Keratinocyte (primary cell): ENCODE measurements at regions not wholly inside any gene's neighbourhood (a gene's known extent, or its start where the extent isn't known, plus 50 kb on each side); places are given as distances from the start of the nearest gene placed in this dataset.
"Not testable (repeated sequence)": the region's sequence is repeated elsewhere in the genome, so short reads cannot be mapped to it uniquely, and the experiment has no call there.

Source experiments
- DNase-seq: peaks from one replicate; pipeline ENCODE4 v3.0.0-alpha.2; 2011; ENCODE audit warnings: low read depth, missing footprints, low spot score
- FAIRE-seq: peaks from 2 replicates; lab custom pipeline; 2011; peaks lifted over from hg19 to GRCh38; lab: Jason Lieb, UNC
- H2AFZ ChIP-seq: 2 replicates; pipeline ENCODE4 v1.6.0; 2012; ENCODE audit warnings: low read length, control low read depth, inconsistent platforms; ENCODE audit not compliant: control insufficient read depth
- H3K27ac ChIP-seq: 2 replicates; pipeline ENCODE4 v1.5.1; 2011; ENCODE audit warnings: low read length; ENCODE audit not compliant: control insufficient read depth, insufficient read depth
- H3K27me3 ChIP-seq: 3 replicates; pipeline ENCODE4 v1.6.0; 2011; ENCODE audit warnings: low read length; ENCODE audit not compliant: control insufficient read depth, insufficient read depth; ENCODE audit errors: extremely low read depth
- H3K36me3 ChIP-seq, 2 experiments: 2 replicates in 1 of 2; 3 replicates in 1 of 2; pipeline ENCODE4 v1.5.1; 2011; ENCODE audit warnings: low read length in 2 of 2, mild to moderate bottlenecking in 1 of 2; ENCODE audit not compliant: control insufficient read depth in 2 of 2, insufficient read depth in 2 of 2; ENCODE audit errors: extremely low read depth in 1 of 2
- H3K4me1 ChIP-seq: 3 replicates; pipeline ENCODE4 v1.5.1; 2011; ENCODE audit warnings: low read length; ENCODE audit not compliant: control insufficient read depth, insufficient read depth; ENCODE audit errors: extremely low read depth
- H3K4me2 ChIP-seq: 3 replicates; pipeline ENCODE4 v1.6.0; 2011; ENCODE audit warnings: low read depth, low read length; ENCODE audit not compliant: control insufficient read depth, insufficient read depth; ENCODE audit errors: extremely low read depth
- H3K4me3 ChIP-seq, 3 experiments: fragments of 200-600 bp in 1 of 3; sonication (generic) in 1 of 3; 2 replicates in 2 of 3; 3 replicates in 1 of 3; pipeline ENCODE4 v1.5.1; 2011 to 2016; ENCODE audit warnings: low read length in 3 of 3, mild to moderate bottlenecking in 3 of 3, control low read depth in 2 of 3, inconsistent platforms in 1 of 3, low read depth in 1 of 3, mixed read lengths in 1 of 3, mixed run types in 1 of 3, moderate library complexity in 1 of 3; ENCODE audit not compliant: control insufficient read depth in 2 of 3, insufficient read depth in 2 of 3; ENCODE audit errors: extremely low read depth in 1 of 3
- H3K79me2 ChIP-seq: 2 replicates; pipeline ENCODE4 v1.6.0; 2012; ENCODE audit warnings: low read length; ENCODE audit not compliant: control insufficient read depth, insufficient read depth
- H3K9ac ChIP-seq: 3 replicates; pipeline ENCODE4 v1.6.0; 2011; ENCODE audit warnings: low read length; ENCODE audit not compliant: control insufficient read depth, insufficient read depth; ENCODE audit errors: extremely low read depth
- H3K9me1 ChIP-seq: 3 replicates; pipeline ENCODE4 v1.6.0; 2011; ENCODE audit warnings: low read length; ENCODE audit not compliant: control insufficient read depth, insufficient read depth; ENCODE audit errors: extremely low read depth
- H3K9me3 ChIP-seq: 2 replicates; pipeline ENCODE4 v1.5.1; 2012; ENCODE audit warnings: low read depth, low read length; ENCODE audit not compliant: control insufficient read depth
- H4K20me1 ChIP-seq: 3 replicates; pipeline ENCODE4 v1.6.0; 2011; ENCODE audit warnings: low read length; ENCODE audit not compliant: control insufficient read depth, insufficient read depth; ENCODE audit errors: extremely low read depth
- CTCF ChIP-seq, 3 experiments: IDR thresholded peaks in 1 of 3; conservative IDR thresholded peaks in 1 of 3; optimal IDR thresholded peaks in 1 of 3; 2 replicates in 2 of 3; 3 replicates in 1 of 3; pipeline versions ENCODE3 to v1.5.1; 2011; ENCODE audit warnings: low read length in 3 of 3, mild to moderate bottlenecking in 3 of 3, moderate library complexity in 2 of 3, control low read depth in 1 of 3, inconsistent platforms in 1 of 3; ENCODE audit not compliant: insufficient read depth in 2 of 3; ENCODE audit errors: extremely low read depth in 1 of 3
- EZH2 ChIP-seq: IDR thresholded peaks from one replicate; pipeline ENCODE4 v1.6.1; 2012; ENCODE audit warnings: inconsistent platforms, mild to moderate bottlenecking, low read length, moderate library complexity
- dilution Hi-C: fragments of 300-500 bp; cut with MboI; formaldehyde crosslinking; loops from one replicate; pipeline ENCODE4 v1.7.0; 2020; ENCODE audit warnings: low sequenced_read_pairs; ENCODE audit not compliant: extremely low pct_ligation_motif_present

- no peak overlapping the region for H3K27ac ChIP-seq
- DNase-seq (no peak), FAIRE-seq (no peak)
- H3K9me1 ChIP-seq = no peaks in the 10 kb centered on the region
- H4K20me1 ChIP-seq = no peaks in the 10 kb centered on the region
- no peak overlapping the region for H3K9ac ChIP-seq
- H3K36me3 ChIP-seq = no peaks in the 10 kb centered on the region
- no peaks in the 10 kb centered on the region for H3K27me3 ChIP-seq
- no peaks in the 10 kb centered on the region for H3K4me1 ChIP-seq
- H3K4me2 ChIP-seq = no peak overlapping the region
- no peak overlapping the region for H2AFZ ChIP-seq
- no peaks in the 10 kb centered on the region for H3K79me2 ChIP-seq
- no peak overlapping the region for H3K4me3 ChIP-seq
- TF ChIP-seq CTCF (optimal IDR thresholded peaks at IDR 0.05 in 1 of 3, IDR thresholded peaks at IDR 0.05 in 1 of 3, conservative IDR thresholded peaks at IDR 0.05 in 1 of 3; ENCODE audit: extremely low read depth in 1 of 3, insufficient read depth in 2 of 3, low read length in 3 of 3) (no peak), EZH2 (no peak)
- dilution Hi-C loops = no loop called here
- peaks cover 3% of the 10 kb centered on the region for H3K9me3 ChIP-seq
These were observed 721.9 kb downstream of the METTL4 start for GRCh38 chr18:1849386-1849785.

DNA sequence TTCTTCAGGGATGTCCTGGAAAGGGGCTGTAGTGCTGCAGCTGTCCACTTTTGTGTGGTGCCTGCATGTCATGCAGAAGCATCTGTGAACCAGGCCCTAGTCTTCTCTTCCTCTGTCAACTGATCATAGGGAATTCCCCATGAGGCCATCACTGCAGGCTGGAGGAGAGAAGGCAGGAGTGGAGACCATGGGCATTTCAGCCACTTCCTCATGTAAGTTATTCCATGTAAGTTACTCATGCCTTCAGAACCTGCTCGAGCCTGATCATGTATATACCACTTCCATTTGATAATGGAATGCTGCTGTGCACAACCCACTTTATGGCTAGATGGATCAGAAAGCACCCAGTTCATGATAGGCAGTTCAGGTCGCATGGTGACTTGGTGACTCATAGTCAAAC, 714.0 kb downstream of the METTL4 start:
- H4K20me1 ChIP-seq, DNase-seq, H3K27ac ChIP-seq, H3K4me3 ChIP-seq, H2AFZ ChIP-seq, dilution Hi-C loops, FAIRE-seq, H3K79me2 ChIP-seq, H3K36me3 ChIP-seq, H3K27me3 ChIP-seq, H3K9me1 ChIP-seq, H3K9me3 ChIP-seq, H3K4me1 ChIP-seq, H3K4me2 ChIP-seq, H3K9ac ChIP-seq: not testable (repeated sequence)

DNA sequence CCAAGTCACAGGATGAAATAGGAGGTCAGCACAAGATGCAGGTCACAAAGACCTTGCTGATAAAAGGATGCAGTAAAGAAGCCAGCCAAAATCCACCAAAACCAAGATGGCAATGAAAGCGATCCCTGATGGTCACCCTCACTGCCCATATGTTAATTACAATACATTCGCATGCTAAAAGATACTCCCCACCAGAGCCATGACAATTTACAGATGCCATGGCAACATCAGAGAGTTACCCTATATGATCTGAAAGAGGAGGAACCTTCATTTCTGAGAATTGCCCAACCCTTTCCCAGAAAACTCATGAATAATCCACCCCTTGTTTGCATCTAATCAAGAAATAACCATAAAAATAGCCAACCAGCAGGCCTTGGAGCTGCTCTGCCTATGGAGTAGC, 709.8 kb downstream of the METTL4 start:
- no peaks in the 10 kb centered on the region for H3K9me1 ChIP-seq
- no peaks in the 10 kb centered on the region for H3K36me3 ChIP-seq
- no peak for DNase-seq
- no peak for FAIRE-seq
- no peaks in the 10 kb centered on the region for H3K27me3 ChIP-seq
- H3K27ac ChIP-seq = no peak overlapping the region
- H3K79me2 ChIP-seq = no peaks in the 10 kb centered on the region
- H4K20me1 ChIP-seq = no peaks in the 10 kb centered on the region
- H3K9ac ChIP-seq = no peak overlapping the region
- no peak overlapping the region for H2AFZ ChIP-seq
- no peak for TF ChIP-seq CTCF (optimal IDR thresholded peaks at IDR 0.05 in 1 of 3, IDR thresholded peaks at IDR 0.05 in 1 of 3, conservative IDR thresholded peaks at IDR 0.05 in 1 of 3; ENCODE audit: extremely low read depth in 1 of 3, insufficient read depth in 2 of 3, low read length in 3 of 3)
- no peak for TF ChIP-seq EZH2
- H3K4me3 ChIP-seq = no peak overlapping the region
- H3K4me2 ChIP-seq = no peak overlapping the region
- dilution Hi-C loops = no loop called here
- H3K9me3 ChIP-seq = no peaks in the 10 kb centered on the region
- H3K4me1 ChIP-seq = no peaks in the 10 kb centered on the region
